GM12892 (cell line): ENCODE measurements at regions not wholly inside any gene's neighbourhood (a gene's known extent, or its start where the extent isn't known, plus 50 kb on each side); places are given as distances from the start of the nearest gene placed in this dataset.

ENCODE experiments used
- POLR2A ChIP-seq: IDR thresholded peaks from 2 replicates; pipeline ENCODE4 v1.6.1; 2011; ENCODE audit warnings: low read depth, low read length, control low read depth
- POLR2AphosphoS5 ChIP-seq: IDR thresholded peaks from 2 replicates; pipeline ENCODE4 v1.6.1; 2011; ENCODE audit warnings: low read depth, low read length, control low read depth

- TF ChIP-seq POLR2A (no peak), POLR2AphosphoS5 (no peak)
Measured at GRCh38 chr12:93039062-93039461, 110.0 kb upstream of the EEA1 start.
